Stimulated activated CD8-positive, alpha-beta memory T cell treated with anti-CD3 and anti-CD28 coated beads, Interleukin-4, amount 100 ng/mL, for 24 hours (primary cell): ENCODE measurements at regions not wholly inside any gene's neighbourhood (a gene's known extent, or its start where the extent isn't known, plus 50 kb on each side); places are given as distances from the start of the nearest gene placed in this dataset.
"Not testable (repeated sequence)": the region's sequence is repeated elsewhere in the genome, so short reads cannot be mapped to it uniquely, and the experiment has no call there.

Experiments used
- DNase-seq: peaks from one replicate; pipeline ENCODE4 v3.0.0-alpha.2; 2020; ENCODE audit warnings: low read depth

- DNase-seq = not testable (repeated sequence)
These were observed 302.0 kb upstream of the ST8SIA4 start for GRCh38 chr5:101205065-101205464.

DNA sequence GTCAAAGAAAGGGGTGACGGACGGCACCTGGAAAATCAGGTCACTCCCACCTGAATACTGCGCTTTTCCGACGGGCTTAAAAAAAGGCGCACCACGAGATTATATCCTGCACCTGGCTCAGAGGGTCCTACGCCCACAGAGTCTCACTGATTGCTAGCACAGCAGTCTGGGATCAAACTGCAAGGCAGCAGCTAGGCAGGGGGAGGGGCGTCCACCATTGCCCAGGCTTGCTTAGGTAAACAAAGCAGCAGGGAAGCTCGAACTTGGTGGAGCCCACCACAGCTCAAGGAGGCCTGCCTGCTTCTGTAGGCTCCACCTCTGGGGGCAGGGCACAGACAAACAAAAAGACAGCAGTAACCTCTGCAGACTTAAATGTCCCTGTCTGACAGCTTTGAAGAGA lies 277.3 kb upstream of the ST8SIA4 start:
- DNase-seq = not testable (repeated sequence)

- no peak for DNase-seq
These were observed 273.5 kb upstream of the ST8SIA4 start for GRCh38 chr5:101176605-101177004.

- no peak for DNase-seq
These were observed 271.9 kb upstream of the ST8SIA4 start for GRCh38 chr5:101174981-101175380.

- no peak for DNase-seq
These were observed 260.0 kb upstream of the ST8SIA4 start for GRCh38 chr5:101163088-101163487.

- no peak for DNase-seq
These were observed 256.9 kb upstream of the ST8SIA4 start for GRCh38 chr5:101160002-101160401.

DNA sequence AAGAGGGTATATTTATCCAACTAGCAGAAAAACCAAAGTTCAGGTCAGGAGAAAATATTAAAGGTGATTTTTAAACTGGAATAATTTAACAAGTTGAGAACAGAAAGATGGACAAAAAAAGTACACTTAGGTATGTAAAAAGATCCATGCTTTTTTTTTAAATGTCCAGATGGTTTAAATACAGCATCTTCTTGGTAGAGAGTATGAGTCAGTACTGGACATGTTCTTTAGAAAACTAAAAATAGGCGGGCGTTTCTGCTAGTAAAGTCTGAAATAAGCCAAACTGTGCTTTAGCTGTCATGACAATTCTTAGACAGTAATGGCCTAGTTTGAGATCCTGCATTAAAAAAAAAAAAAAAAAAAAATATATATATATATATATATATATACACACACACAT lies 255.9 kb upstream of the ST8SIA4 start:
- no peak for DNase-seq

GRCh38 chr5:101153526-101153925 lies 250.4 kb upstream of the ST8SIA4 start:
- DNase-seq = no peak

DNA sequence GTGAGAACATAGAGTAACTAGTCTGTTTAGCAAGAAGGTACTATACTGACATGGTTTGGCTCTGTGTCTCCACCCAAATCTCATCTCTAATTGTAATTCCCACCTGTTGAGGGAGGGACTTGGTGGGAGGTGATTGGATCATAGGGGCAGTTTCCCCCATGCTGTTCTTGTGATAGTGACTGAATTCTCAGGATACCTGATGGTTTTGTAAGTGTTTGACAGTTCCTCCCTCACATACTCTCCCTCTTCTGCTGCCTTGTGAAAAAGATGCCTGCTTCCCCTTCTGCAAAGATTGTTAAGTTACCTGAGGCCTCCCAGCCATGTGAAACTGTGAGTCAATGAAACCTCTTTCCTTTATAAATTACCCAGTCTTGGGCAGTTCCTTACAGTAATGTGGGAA lies 240.4 kb upstream of the ST8SIA4 start:
- DNase-seq = no peak

DNA sequence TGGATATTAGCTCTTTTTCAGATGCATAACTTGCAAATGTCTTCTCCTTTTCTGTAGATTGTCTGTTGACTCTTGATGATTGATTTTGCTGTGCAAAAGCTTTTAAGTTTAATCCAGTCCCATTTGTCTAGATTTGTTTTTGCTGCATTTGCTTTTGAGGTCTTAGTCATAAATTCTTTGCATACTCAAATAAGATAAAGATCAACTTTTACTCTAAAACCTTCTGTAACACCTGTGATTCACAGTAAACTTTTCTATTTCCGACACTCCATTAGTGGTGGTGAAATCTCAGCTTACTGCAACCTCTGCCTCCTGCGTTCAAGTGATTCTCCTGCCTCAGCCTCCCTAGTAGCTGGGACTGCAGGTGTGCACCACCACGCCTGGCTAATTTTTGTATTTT lies 239.0 kb upstream of the ST8SIA4 start:
- no peak for DNase-seq

GRCh38 chr5:101136454-101136853 lies 233.4 kb upstream of the ST8SIA4 start:
- DNase-seq = no peak

DNA sequence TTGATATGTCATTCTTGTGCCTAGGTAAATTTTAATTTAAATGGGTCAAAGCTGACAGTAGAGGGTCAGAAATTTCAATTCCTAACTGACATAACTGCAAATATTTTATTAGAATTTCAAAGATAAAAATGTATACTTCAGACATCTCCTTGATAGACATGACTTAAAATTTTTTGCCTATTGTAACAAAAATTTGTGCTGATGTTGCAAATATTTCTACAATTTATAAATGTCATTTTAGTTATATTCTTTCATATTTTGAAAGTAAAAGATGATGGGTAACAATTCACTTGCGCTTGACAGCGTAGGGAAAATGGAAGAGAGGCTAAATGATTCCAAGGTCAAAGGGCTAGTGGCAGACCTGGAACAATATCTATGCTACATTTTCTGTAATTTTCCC lies 220.3 kb upstream of the ST8SIA4 start:
- no peak for DNase-seq

- DNase-seq = no peak
These were observed 209.6 kb upstream of the ST8SIA4 start for GRCh38 chr5:101112645-101113044.

- no peak for DNase-seq
These were observed 200.8 kb upstream of the ST8SIA4 start for GRCh38 chr5:101103874-101104273.

GRCh38 chr5:101102506-101102905 lies 199.4 kb upstream of the ST8SIA4 start:
- DNase-seq = no peak

DNA sequence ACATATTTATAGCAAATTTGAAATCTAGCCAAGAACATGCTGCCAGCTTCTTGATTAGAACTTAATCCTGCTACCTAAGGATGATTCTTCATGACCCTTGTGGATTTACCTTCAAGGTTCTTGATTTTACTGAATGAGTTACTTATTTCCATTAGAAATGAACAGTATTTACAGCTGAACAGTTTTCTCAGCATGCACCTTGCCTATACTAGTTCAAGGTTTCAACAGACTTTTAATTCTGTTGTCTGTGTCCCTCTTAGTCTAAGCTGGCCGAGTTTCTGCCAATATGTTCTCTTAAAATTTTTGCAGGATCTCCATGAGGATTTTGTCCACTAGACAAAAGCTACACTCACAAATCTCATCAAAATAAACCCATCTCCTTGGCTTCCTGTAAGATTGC lies 188.8 kb upstream of the ST8SIA4 start:
- DNase-seq = no peak

- no peak for DNase-seq
These were observed 181.3 kb upstream of the ST8SIA4 start for GRCh38 chr5:101084353-101084752.

- no peak for DNase-seq
These were observed 177.6 kb upstream of the ST8SIA4 start for GRCh38 chr5:101080462-101081240.

- no peak for DNase-seq
These were observed 165.2 kb upstream of the ST8SIA4 start for GRCh38 chr5:101068298-101068697.

- DNase-seq = no peak
These were observed 164.3 kb upstream of the ST8SIA4 start for GRCh38 chr5:101067429-101067828.

DNA sequence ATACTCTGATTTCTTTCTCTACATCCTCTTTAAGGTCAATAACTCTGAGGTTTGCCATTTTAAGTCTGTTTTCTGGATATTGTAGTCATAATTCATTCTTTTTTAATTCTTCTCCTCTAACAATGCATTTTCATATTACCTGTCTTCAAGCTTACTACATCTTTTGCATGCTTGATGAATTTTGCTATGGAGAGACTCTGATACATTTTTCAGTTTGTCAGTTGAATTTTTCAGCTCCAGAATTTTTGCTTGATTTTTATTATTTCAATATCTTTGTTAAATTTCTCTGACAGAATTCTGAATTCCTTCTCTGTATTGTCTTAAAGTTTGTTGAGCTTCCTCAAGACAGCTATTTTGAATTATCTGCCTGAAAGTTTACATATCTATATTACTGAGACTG lies 159.8 kb upstream of the ST8SIA4 start:
- DNase-seq = no peak

DNA sequence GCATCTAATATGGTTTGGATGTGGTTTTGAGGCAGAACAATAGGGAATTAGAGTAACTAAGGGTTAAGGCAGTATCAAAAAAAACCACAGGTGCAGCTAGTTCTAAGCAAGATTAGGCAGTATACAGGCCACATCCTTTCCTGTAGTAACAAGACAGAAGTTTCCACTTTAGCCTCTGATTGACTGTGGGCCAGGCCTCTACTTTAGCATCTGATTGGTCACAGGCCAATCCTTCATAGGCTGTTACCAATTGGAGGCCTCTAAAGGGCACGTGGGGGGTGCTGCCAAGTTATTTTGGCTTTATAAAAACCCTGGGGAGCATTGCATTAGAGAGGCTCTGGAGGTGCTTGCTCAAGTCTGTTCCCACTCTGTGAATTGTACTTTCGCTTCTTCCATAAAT lies 144.1 kb upstream of the ST8SIA4 start:
- no peak for DNase-seq

DNA sequence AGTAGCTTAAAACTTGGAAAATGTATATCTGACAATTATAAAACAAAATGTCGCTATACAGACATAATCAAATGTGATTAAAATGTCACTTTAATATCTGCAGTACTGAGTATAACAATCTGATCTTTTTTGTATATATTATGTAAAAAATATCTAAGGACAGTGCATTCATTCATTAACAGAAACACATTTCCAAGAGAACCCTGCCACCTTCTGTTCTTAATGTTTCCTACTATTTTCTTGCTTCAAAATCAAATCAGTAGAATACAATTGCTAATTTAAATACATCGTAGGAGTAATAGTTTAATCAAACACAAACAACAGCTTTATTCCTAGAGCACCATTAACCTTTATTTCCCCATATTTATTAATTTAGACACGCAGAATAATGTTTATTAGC lies 142.6 kb upstream of the ST8SIA4 start:
- no peak for DNase-seq

DNA sequence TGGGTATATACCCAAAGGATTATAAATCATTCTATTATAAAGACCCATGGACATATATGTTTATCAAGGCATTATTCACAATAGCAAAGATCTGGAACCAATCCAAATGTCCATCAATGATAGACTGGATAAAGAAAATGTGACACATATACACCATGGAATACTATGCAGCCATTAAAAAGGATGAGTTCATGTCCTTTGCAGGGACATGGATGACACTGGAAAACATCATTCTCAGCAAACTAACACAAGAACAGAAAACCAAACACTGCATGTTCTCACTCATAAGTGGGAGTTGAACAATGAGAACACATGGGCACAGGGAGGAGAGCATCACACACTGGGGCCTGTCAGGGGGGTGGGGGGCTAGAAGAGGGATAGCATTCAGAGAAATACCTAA lies 136.9 kb upstream of the ST8SIA4 start:
- not testable (repeated sequence) for DNase-seq
